ENCODE measurements at regions not wholly inside any gene's neighbourhood (a gene's known extent, or its start where the extent isn't known, plus 50 kb on each side); places are given as distances from the start of the nearest gene placed in this dataset.

GRCh38 chr4:12140864-12141263 is 712.2 kb upstream of the HS3ST1 start:
- DNase-seq (ENCODE audit: low read depth): no peak
- no peak overlapping the region for H3K4me3 ChIP-seq (ENCODE audit: low read length)
- no peak for TF ChIP-seq CTCF (conservative IDR thresholded peaks at IDR 0.05; ENCODE audit: low read depth, low read length)

- no peak overlapping the region for H3K4me3 ChIP-seq (ENCODE audit: low read length)
- no peak for TF ChIP-seq CTCF (conservative IDR thresholded peaks at IDR 0.05; ENCODE audit: low read depth, low read length)
- DNase-seq (ENCODE audit: low read depth): no peak
Measured at GRCh38 chr4:12139296-12139695, 710.6 kb upstream of the HS3ST1 start.

- no peak for TF ChIP-seq CTCF (conservative IDR thresholded peaks at IDR 0.05; ENCODE audit: low read depth, low read length)
- DNase-seq (ENCODE audit: low read depth): no peak
- H3K4me3 ChIP-seq (ENCODE audit: low read length): no peak overlapping the region
Measured at GRCh38 chr4:12138488-12138887, 709.8 kb upstream of the HS3ST1 start.

- TF ChIP-seq CTCF (conservative IDR thresholded peaks at IDR 0.05; ENCODE audit: low read depth, low read length): no peak
- H3K4me3 ChIP-seq (ENCODE audit: low read length): no peak overlapping the region
Measured at GRCh38 chr4:12137575-12137974, 708.9 kb upstream of the HS3ST1 start.

GRCh38 chr4:12126474-12126873 is 697.8 kb upstream of the HS3ST1 start:
- no peak overlapping the region for H3K4me3 ChIP-seq (ENCODE audit: low read length)
- TF ChIP-seq CTCF (conservative IDR thresholded peaks at IDR 0.05; ENCODE audit: low read depth, low read length): no peak
- no peak for DNase-seq (ENCODE audit: low read depth)

More at GRCh38 chr4:12137575-12137974, 708.9 kb upstream of the HS3ST1 start:
- no peak for DNase-seq (ENCODE audit: low read depth)

- TF ChIP-seq CTCF (conservative IDR thresholded peaks at IDR 0.05; ENCODE audit: low read depth, low read length): no peak
- no peak overlapping the region for H3K4me3 ChIP-seq (ENCODE audit: low read length)
- DNase-seq (ENCODE audit: low read depth): no peak
Measured at GRCh38 chr4:12124138-12124537, 695.4 kb upstream of the HS3ST1 start.

- no peak for TF ChIP-seq CTCF (conservative IDR thresholded peaks at IDR 0.05; ENCODE audit: low read depth, low read length)
- no peak overlapping the region for H3K4me3 ChIP-seq (ENCODE audit: low read length)
- no peak for DNase-seq (ENCODE audit: low read depth)
Measured at GRCh38 chr4:12123707-12124106, 695.0 kb upstream of the HS3ST1 start.

Data from retinal pigment epithelial cell (primary cell).